CD4-positive, CD25-positive, alpha-beta regulatory T cell (primary cell): ENCODE measurements at regions not wholly inside any gene's neighbourhood (a gene's known extent, or its start where the extent isn't known, plus 50 kb on each side); places are given as distances from the start of the nearest gene placed in this dataset.

ENCODE experiments used
- ATAC-seq, 2 donors: fragments of 150-1000 bp; cut with Tn5 transposase; one replicate each; pipeline ENCODE4 v1.10.0; 2021; ENCODE audit warnings: low read depth in 2 of 2, moderate number of reproducible peaks in 2 of 2, moderate library complexity in 1 of 2
- DNase-seq, 3 donors: peaks; one replicate each; pipeline versions ENCODE4 v3.0.0 to v3.0.0-alpha.2; 2012 to 2022; ENCODE audit warnings: mixed read lengths in 1 of 3
- H3K27ac ChIP-seq: one replicate; pipeline ENCODE4 v1.7.0; 2013; ENCODE audit warnings: mild to moderate bottlenecking, low read length; ENCODE audit not compliant: insufficient read depth, poor library complexity, severe bottlenecking
- H3K27me3 ChIP-seq: one replicate; pipeline ENCODE4 v1.7.0; 2013; ENCODE audit warnings: low read length; ENCODE audit not compliant: control insufficient read depth, insufficient read depth
- H3K36me3 ChIP-seq: one replicate; pipeline ENCODE4 v1.7.0; 2013; ENCODE audit warnings: mild to moderate bottlenecking, low read length, moderate library complexity; ENCODE audit not compliant: control insufficient read depth, insufficient read depth
- H3K4me1 ChIP-seq: 2 replicates; pipeline ENCODE4 v1.7.0; 2013; ENCODE audit warnings: mild to moderate bottlenecking, low read length; ENCODE audit not compliant: insufficient read depth, control insufficient read depth, poor library complexity, severe bottlenecking
- H3K4me3 ChIP-seq: one replicate; pipeline ENCODE4 v1.7.0; 2013; ENCODE audit warnings: low read depth, mild to moderate bottlenecking, low read length, moderate library complexity
- H3K9me3 ChIP-seq, 2 experiments: 1 replicate in 1 of 2; 2 replicates in 1 of 2; pipeline ENCODE4 v1.7.0; 2013; ENCODE audit warnings: low read length in 2 of 2, mild to moderate bottlenecking in 1 of 2, moderate library complexity in 1 of 2; ENCODE audit not compliant: control insufficient read depth in 2 of 2
- H3K27ac Mint-ChIP-seq, 3 donors: one replicate each; pipeline ENCODE4 v1.8.0; 2020 to 2022; ENCODE audit warnings: mild to moderate bottlenecking in 3 of 3, mixed read lengths in 3 of 3, moderate library complexity in 2 of 3
- H3K27me3 Mint-ChIP-seq: one replicate; pipeline ENCODE4 v1.8.0; 2022; ENCODE audit warnings: mild to moderate bottlenecking, mixed read lengths
- H3K36me3 Mint-ChIP-seq: one replicate; pipeline ENCODE4 v1.8.0; 2020; ENCODE audit warnings: mixed read lengths
- H3K4me1 Mint-ChIP-seq, 4 donors: one replicate each; pipeline ENCODE4 v1.8.0; 2020 to 2022; ENCODE audit warnings: mixed read lengths in 4 of 4, mild to moderate bottlenecking in 1 of 4
- H3K4me3 Mint-ChIP-seq, 4 donors: one replicate each; pipeline ENCODE4 v1.8.0; 2020 to 2022; ENCODE audit warnings: mild to moderate bottlenecking in 4 of 4, mixed read lengths in 4 of 4, moderate library complexity in 3 of 4
- H3K9me3 Mint-ChIP-seq, 7 donors: one replicate each; pipeline ENCODE4 v1.8.0; 2020 to 2022; ENCODE audit warnings: mixed read lengths in 7 of 7, mild to moderate bottlenecking in 3 of 7, moderate library complexity in 2 of 7

DNA sequence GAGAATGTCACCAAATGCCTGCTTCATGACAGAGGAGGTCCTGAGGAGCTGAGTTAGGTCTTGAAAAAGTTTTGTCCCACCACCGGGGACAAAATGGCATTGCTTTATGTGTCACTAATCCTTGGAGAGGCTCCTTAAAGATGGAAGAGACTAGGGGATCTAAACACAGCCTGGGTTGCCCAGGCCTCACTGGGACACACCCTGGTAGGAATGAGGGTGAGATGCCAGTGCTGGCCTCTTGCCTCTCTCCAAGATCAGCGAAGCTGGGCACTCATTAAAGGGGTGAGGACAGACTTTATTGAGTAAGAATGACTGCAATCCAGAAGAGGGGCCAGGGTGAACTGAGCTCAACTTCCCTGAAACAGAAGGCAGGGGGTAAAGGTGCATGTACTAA is 58.5 kb upstream of the KLF13 start:
- peak in 1 of 3 donors; percentile 18 for DNase-seq
- Histone ChIP-seq H3K4me3 (no peak overlapping the region), H3K27me3 (no peaks in the 10 kb centered on the region), H3K4me1 (peaks cover 85% of the 10 kb centered on the region), H3K27ac (no peak overlapping the region), H3K9me3 (no peaks in the 10 kb centered on the region), H3K36me3 (no peaks in the 10 kb centered on the region)
- peak overlapping the region in 3 of 4 donors; percentile 19 to 92 (median 65) for H3K4me3 Mint-ChIP-seq
- peak overlapping the region; percentile 95 to 100 (median 97) for H3K27ac Mint-ChIP-seq
- no peaks in the 10 kb centered on the region for H3K27me3 Mint-ChIP-seq
- no peak for ATAC-seq
- H3K4me1 Mint-ChIP-seq, result peaks cover 9 to 93% (median 57%) of the 10 kb centered on the region in 4 donors
- no peaks in the 10 kb centered on the region for H3K36me3 Mint-ChIP-seq
- peaks cover 0 to 1% (median 0%) of the 10 kb centered on the region in 7 donors for H3K9me3 Mint-ChIP-seq

- no peak overlapping the region for H3K4me3 ChIP-seq
- ATAC-seq (no peak), DNase-seq (no peak)
- H3K27ac ChIP-seq, result no peak overlapping the region
- peaks cover 9 to 92% (median 51%) of the 10 kb centered on the region in 4 donors for H3K4me1 Mint-ChIP-seq
- H3K36me3 Mint-ChIP-seq, result no peaks in the 10 kb centered on the region
- no peaks in the 10 kb centered on the region for H3K36me3 ChIP-seq
- peak overlapping the region; percentile 82 to 97 (median 96) for H3K27ac Mint-ChIP-seq
- H3K27me3 Mint-ChIP-seq, result no peaks in the 10 kb centered on the region
- peaks cover 0 to 1% (median 0%) of the 10 kb centered on the region in 7 donors for H3K9me3 Mint-ChIP-seq
- H3K9me3 ChIP-seq, result no peaks in the 10 kb centered on the region
- peaks cover 74% of the 10 kb centered on the region for H3K4me1 ChIP-seq
- H3K4me3 Mint-ChIP-seq, result peak overlapping the region in 2 of 4 donors; percentile 8 to 29
- H3K27me3 ChIP-seq, result no peaks in the 10 kb centered on the region
Measured at GRCh38 chr15:31268911-31269784, 57.5 kb upstream of the KLF13 start.

- Mint-ChIP-seq H3K36me3 (no peaks in the 10 kb centered on the region), H3K4me1 (peaks cover 9 to 91% (median 53%) of the 10 kb centered on the region in 4 donors), H3K4me3 (peak overlapping the region in 2 of 4 donors; percentile 8 to 29), H3K9me3 (peaks cover 0 to 1% (median 0%) of the 10 kb centered on the region in 7 donors), H3K27me3 (no peaks in the 10 kb centered on the region), H3K27ac (peak overlapping the region; percentile 82 to 97 (median 96))
- Histone ChIP-seq H3K4me1 (peaks cover 74% of the 10 kb centered on the region), H3K27me3 (no peaks in the 10 kb centered on the region), H3K27ac (no peak overlapping the region), H3K4me3 (no peak overlapping the region), H3K9me3 (no peaks in the 10 kb centered on the region), H3K36me3 (no peaks in the 10 kb centered on the region)
- ATAC-seq (no peak), DNase-seq (no peak)
Measured at GRCh38 chr15:31269816-31270575, 56.6 kb upstream of the KLF13 start.

GRCh38 chr15:31270767-31271166 is 55.9 kb upstream of the KLF13 start:
- Histone ChIP-seq H3K9me3 (no peaks in the 10 kb centered on the region), H3K27ac (no peak overlapping the region), H3K4me3 (no peak overlapping the region), H3K27me3 (no peaks in the 10 kb centered on the region), H3K36me3 (no peaks in the 10 kb centered on the region), H3K4me1 (peaks cover 68% of the 10 kb centered on the region)
- Mint-ChIP-seq H3K27me3 (no peaks in the 10 kb centered on the region), H3K4me3 (peak overlapping the region in 1 of 4 donors; percentile 8), H3K4me1 (peaks cover 9 to 87% (median 49%) of the 10 kb centered on the region in 4 donors), H3K36me3 (no peaks in the 10 kb centered on the region), H3K9me3 (peaks cover 0 to 1% (median 0%) of the 10 kb centered on the region in 7 donors), H3K27ac (peak overlapping the region in 2 of 3 donors; percentile 52 to 97)
- ATAC-seq (no peak), DNase-seq (no peak)

DNA sequence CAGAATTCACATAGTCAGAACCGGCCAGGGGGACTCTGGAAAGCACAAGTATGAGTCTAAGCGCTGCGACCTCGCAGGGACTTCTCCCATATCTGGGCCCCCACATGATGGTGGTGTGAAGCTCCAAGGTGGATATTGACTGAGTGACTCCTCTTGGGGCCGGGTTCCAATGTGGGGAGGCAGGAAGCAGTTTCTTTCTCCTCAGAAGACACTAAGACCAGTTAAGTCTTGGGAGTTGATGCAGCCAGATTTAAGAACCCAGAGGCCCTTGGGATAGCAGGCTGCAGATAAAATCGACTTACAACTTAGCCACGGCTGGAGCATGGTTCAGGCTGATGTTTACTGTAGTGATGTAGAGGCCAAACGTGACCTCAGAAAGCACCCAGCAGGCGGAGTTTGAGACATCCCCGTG is 55.4 kb upstream of the KLF13 start:
- H3K4me1 Mint-ChIP-seq, result peaks cover 8 to 83% (median 47%) of the 10 kb centered on the region in 4 donors
- Histone ChIP-seq H3K4me1 (peaks cover 63% of the 10 kb centered on the region), H3K9me3 (no peaks in the 10 kb centered on the region), H3K36me3 (no peaks in the 10 kb centered on the region), H3K27me3 (no peaks in the 10 kb centered on the region), H3K4me3 (no peak overlapping the region), H3K27ac (no peak overlapping the region)
- H3K4me3 Mint-ChIP-seq, result no peak overlapping the region
- DNase-seq (no peak), ATAC-seq (no peak)
- H3K27me3 Mint-ChIP-seq, result no peaks in the 10 kb centered on the region
- no peaks in the 10 kb centered on the region for H3K36me3 Mint-ChIP-seq
- peaks cover 0 to 1% (median 0%) of the 10 kb centered on the region in 7 donors for H3K9me3 Mint-ChIP-seq
- peak overlapping the region; percentile 36 to 56 (median 52) for H3K27ac Mint-ChIP-seq

GRCh38 chr15:31271711-31272557 is 54.7 kb upstream of the KLF13 start:
- H3K27ac Mint-ChIP-seq, result peak overlapping the region; percentile 9 to 65 (median 56)
- no peaks in the 10 kb centered on the region for H3K27me3 ChIP-seq
- no peak for DNase-seq

More at GRCh38 chr15:31271711-31272557, 54.7 kb upstream of the KLF13 start:
- ATAC-seq, result no peak
- Mint-ChIP-seq H3K27me3 (no peaks in the 10 kb centered on the region), H3K4me1 (peaks cover 3 to 76% (median 41%) of the 10 kb centered on the region in 4 donors), H3K9me3 (peaks cover 0 to 1% (median 0%) of the 10 kb centered on the region in 7 donors), H3K4me3 (no peak overlapping the region), H3K36me3 (no peaks in the 10 kb centered on the region)
- Histone ChIP-seq H3K36me3 (no peaks in the 10 kb centered on the region), H3K27ac (no peak overlapping the region), H3K4me3 (no peak overlapping the region), H3K4me1 (peaks cover 56% of the 10 kb centered on the region), H3K9me3 (no peaks in the 10 kb centered on the region)
